Activated CD4-positive, alpha-beta T cell treated with anti-CD3 and anti-CD28 coated beads, Interleukin-2, amount 50 U/mL, for 4 hours (primary cell): ENCODE measurements at regions not wholly inside any gene's neighbourhood (a gene's known extent, or its start where the extent isn't known, plus 50 kb on each side); places are given as distances from the start of the nearest gene placed in this dataset.

Source experiments
- DNase-seq, 2 experiments: peaks; one replicate each; pipeline ENCODE4 v3.0.0-alpha.2; 2020

GRCh38 chr1:50358962-50359361, 64.3 kb downstream of the DMRTA2 start:
- DNase-seq, result no peak

GRCh38 chr1:50357186-50357585, 66.1 kb downstream of the DMRTA2 start:
- no peak for DNase-seq

- DNase-seq, result no peak
These were observed 68.4 kb downstream of the DMRTA2 start for GRCh38 chr1:50354813-50355212.

GRCh38 chr1:50352428-50352827, 70.8 kb downstream of the DMRTA2 start:
- no peak for DNase-seq

- no peak for DNase-seq
These were observed 72.4 kb downstream of the DMRTA2 start for GRCh38 chr1:50350868-50351267.

GRCh38 chr1:50350421-50350820, 72.8 kb downstream of the DMRTA2 start:
- no peak for DNase-seq

- no peak for DNase-seq
These were observed 74.0 kb downstream of the DMRTA2 start for GRCh38 chr1:50349242-50349565.

- DNase-seq, result no peak
These were observed 74.6 kb downstream of the DMRTA2 start for GRCh38 chr1:50348449-50349241.

- DNase-seq, result no peak
These were observed 75.3 kb downstream of the DMRTA2 start for GRCh38 chr1:50347933-50348332.

GRCh38 chr1:50346621-50347020, 76.6 kb downstream of the DMRTA2 start:
- DNase-seq, result no peak

- DNase-seq, result no peak
These were observed 79.9 kb downstream of the DMRTA2 start for GRCh38 chr1:50343323-50343722.

GRCh38 chr1:50342525-50342924, 80.7 kb downstream of the DMRTA2 start:
- DNase-seq, result no peak

GRCh38 chr1:50335036-50335435, 88.2 kb downstream of the DMRTA2 start:
- no peak for DNase-seq

- DNase-seq, result peak; percentile 19 to 21
These were observed 89.7 kb downstream of the DMRTA2 start for GRCh38 chr1:50333595-50333974.

GRCh38 chr1:50332941-50333594, 90.2 kb downstream of the DMRTA2 start:
- no peak for DNase-seq

GRCh38 chr1:50329332-50329932, 93.8 kb downstream of the DMRTA2 start:
- DNase-seq, result no peak

- DNase-seq, result no peak
These were observed 94.7 kb downstream of the DMRTA2 start for GRCh38 chr1:50328552-50328951.

- no peak for DNase-seq
These were observed 97.2 kb downstream of the DMRTA2 start for GRCh38 chr1:50326026-50326425.

GRCh38 chr1:50322579-50322978, 100.7 kb downstream of the DMRTA2 start:
- no peak for DNase-seq

GRCh38 chr1:50318428-50318827, 104.8 kb downstream of the DMRTA2 start:
- no peak for DNase-seq

GRCh38 chr1:50308878-50309277, 114.4 kb downstream of the DMRTA2 start:
- DNase-seq, result no peak

- no peak for DNase-seq
These were observed 117.4 kb downstream of the DMRTA2 start for GRCh38 chr1:50305808-50306207.

GRCh38 chr1:50300297-50300696, 122.9 kb downstream of the DMRTA2 start:
- DNase-seq, result no peak

- DNase-seq, result no peak
These were observed 127.7 kb downstream of the DMRTA2 start for GRCh38 chr1:50295566-50295965.
